HG03439 (cell line): ENCODE measurements at regions not wholly inside any gene's neighbourhood (a gene's known extent, or its start where the extent isn't known, plus 50 kb on each side); places are given as distances from the start of the nearest gene placed in this dataset.
A peak's percentile ranks its signal among the peaks of the same experiment; 100 is the strongest.
"Not testable (repeated sequence)": the region's sequence is repeated elsewhere in the genome, so short reads cannot be mapped to it uniquely, and the experiment has no call there.

Experiments
- ATAC-seq: cut with Tn5 transposase; IDR thresholded peaks from one replicate; pipeline ENCODE4 v1.9.1; 2021; ENCODE audit warnings: mild to moderate bottlenecking, moderate library complexity; ENCODE audit not compliant: unreplicated experiment

GRCh38 chr1:76687307-76688175 lies 179.7 kb upstream of the ST6GALNAC5 start:
- no peak for ATAC-seq

- ATAC-seq: no peak
Observed at GRCh38 chr1:76690766-76691165, 176.5 kb upstream of the ST6GALNAC5 start.

- no peak for ATAC-seq
Observed at GRCh38 chr1:76695535-76695934, 171.7 kb upstream of the ST6GALNAC5 start.

GRCh38 chr1:76697361-76697760 lies 169.9 kb upstream of the ST6GALNAC5 start:
- ATAC-seq: no peak

GRCh38 chr1:76699646-76700045 lies 167.6 kb upstream of the ST6GALNAC5 start:
- ATAC-seq: not testable (repeated sequence)

- ATAC-seq: not testable (repeated sequence)
Observed at GRCh38 chr1:76700200-76700599, 167.1 kb upstream of the ST6GALNAC5 start.

GRCh38 chr1:76705560-76705959 lies 161.7 kb upstream of the ST6GALNAC5 start:
- no peak for ATAC-seq

- peak; percentile 66 for ATAC-seq
Observed at GRCh38 chr1:76713535-76713934, 153.7 kb upstream of the ST6GALNAC5 start.

GRCh38 chr1:76715474-76715873 lies 151.8 kb upstream of the ST6GALNAC5 start:
- no peak for ATAC-seq

GRCh38 chr1:76723949-76724348 lies 143.3 kb upstream of the ST6GALNAC5 start:
- no peak for ATAC-seq

- ATAC-seq: no peak
Observed at GRCh38 chr1:76724816-76725215, 142.5 kb upstream of the ST6GALNAC5 start.

- ATAC-seq: no peak
Observed at GRCh38 chr1:76725864-76726619, 141.2 kb upstream of the ST6GALNAC5 start.

GRCh38 chr1:76727520-76727919 lies 139.8 kb upstream of the ST6GALNAC5 start:
- no peak for ATAC-seq

GRCh38 chr1:76729142-76729541 lies 138.1 kb upstream of the ST6GALNAC5 start:
- ATAC-seq: no peak

- no peak for ATAC-seq
Observed at GRCh38 chr1:76730027-76730426, 137.3 kb upstream of the ST6GALNAC5 start.

GRCh38 chr1:76738355-76738754 lies 128.9 kb upstream of the ST6GALNAC5 start:
- ATAC-seq: not testable (repeated sequence)

GRCh38 chr1:76740956-76741355 lies 126.3 kb upstream of the ST6GALNAC5 start:
- not testable (repeated sequence) for ATAC-seq

- ATAC-seq: no peak
Observed at GRCh38 chr1:76744989-76745388, 122.3 kb upstream of the ST6GALNAC5 start.

GRCh38 chr1:76746206-76746605 lies 121.1 kb upstream of the ST6GALNAC5 start:
- ATAC-seq: no peak

GRCh38 chr1:76754730-76755129 lies 112.5 kb upstream of the ST6GALNAC5 start:
- no peak for ATAC-seq

GRCh38 chr1:76759171-76759860 lies 108.0 kb upstream of the ST6GALNAC5 start:
- ATAC-seq: no peak
